ENCODE measurements at regions not wholly inside any gene's neighbourhood (a gene's known extent, or its start where the extent isn't known, plus 50 kb on each side); places are given as distances from the start of the nearest gene placed in this dataset.

DNA sequence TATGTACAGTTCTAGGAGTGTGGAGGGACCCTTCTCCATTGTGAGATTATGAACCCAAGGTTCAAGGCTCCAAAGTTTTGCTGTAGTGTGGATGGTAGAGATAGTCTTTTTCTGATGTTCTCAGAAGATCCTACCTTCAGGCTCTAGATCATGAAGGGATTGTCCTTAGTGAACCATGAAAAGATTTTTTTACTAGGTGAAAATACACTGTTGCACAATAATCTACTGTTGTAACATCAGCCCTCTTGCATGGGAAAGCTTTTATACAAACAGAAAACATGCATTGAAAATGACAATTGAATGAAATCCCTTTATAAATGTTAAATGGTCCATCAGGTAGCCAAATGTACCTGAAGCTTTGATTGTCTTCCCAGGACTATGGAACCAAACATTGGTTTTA, 177.8 kb downstream of the FAM76B start:
- TF ChIP-seq, protein P1, sequence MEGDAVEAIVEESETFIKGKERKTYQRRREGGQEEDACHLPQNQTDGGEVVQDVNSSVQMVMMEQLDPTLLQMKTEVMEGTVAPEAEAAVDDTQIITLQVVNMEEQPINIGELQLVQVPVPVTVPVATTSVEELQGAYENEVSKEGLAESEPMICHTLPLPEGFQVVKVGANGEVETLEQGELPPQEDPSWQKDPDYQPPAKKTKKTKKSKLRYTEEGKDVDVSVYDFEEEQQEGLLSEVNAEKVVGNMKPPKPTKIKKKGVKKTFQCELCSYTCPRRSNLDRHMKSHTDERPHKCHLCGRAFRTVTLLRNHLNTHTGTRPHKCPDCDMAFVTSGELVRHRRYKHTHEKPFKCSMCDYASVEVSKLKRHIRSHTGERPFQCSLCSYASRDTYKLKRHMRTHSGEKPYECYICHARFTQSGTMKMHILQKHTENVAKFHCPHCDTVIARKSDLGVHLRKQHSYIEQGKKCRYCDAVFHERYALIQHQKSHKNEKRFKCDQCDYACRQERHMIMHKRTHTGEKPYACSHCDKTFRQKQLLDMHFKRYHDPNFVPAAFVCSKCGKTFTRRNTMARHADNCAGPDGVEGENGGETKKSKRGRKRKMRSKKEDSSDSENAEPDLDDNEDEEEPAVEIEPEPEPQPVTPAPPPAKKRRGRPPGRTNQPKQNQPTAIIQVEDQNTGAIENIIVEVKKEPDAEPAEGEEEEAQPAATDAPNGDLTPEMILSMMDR (IDR thresholded peaks at IDR 0.05): no peak
- TF ChIP-seq POLR2A (IDR thresholded peaks at IDR 0.05): no peak
- TF ChIP-seq EP300 (IDR thresholded peaks at IDR 0.05): no peak

Data from ovary (tissue), 3 donors.